ENCODE measurements at regions not wholly inside any gene's neighbourhood (a gene's known extent, or its start where the extent isn't known, plus 50 kb on each side); places are given as distances from the start of the nearest gene placed in this dataset.

DNA sequence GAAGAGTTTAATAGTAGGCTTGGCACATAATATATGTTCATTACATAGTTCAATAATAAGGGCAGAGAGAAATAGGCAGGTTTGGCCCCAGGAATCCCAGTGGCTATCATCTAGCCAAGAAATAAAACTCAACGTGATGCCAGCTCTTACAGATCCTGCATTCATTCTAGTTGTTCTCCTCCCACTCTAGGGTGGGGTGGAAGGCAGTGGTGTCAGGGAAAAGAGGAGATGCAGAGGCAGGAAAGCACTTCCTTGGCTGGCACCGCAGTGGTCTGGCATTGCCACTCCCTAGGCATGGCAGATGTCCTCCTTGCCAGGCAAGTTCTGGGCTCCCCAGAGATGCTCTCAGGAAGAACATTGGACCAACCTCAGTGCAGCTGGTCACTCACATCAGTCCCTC lies 383.6 kb downstream of the GRIN2B start:
- no peak overlapping the region for H3K4me3 ChIP-seq (replicated peaks; ENCODE audit: low read depth, low read length)
- H3K27me3 ChIP-seq (replicated peaks; ENCODE audit: control insufficient read depth, insufficient read depth, low read length), result no peaks in the 10 kb centered on the region; the same call in 1 of the 2 replicates
- H3K36me3 ChIP-seq (ENCODE audit: control insufficient read depth, insufficient read depth, low read length), result no peaks in the 10 kb centered on the region
- TF ChIP-seq, protein P1, sequence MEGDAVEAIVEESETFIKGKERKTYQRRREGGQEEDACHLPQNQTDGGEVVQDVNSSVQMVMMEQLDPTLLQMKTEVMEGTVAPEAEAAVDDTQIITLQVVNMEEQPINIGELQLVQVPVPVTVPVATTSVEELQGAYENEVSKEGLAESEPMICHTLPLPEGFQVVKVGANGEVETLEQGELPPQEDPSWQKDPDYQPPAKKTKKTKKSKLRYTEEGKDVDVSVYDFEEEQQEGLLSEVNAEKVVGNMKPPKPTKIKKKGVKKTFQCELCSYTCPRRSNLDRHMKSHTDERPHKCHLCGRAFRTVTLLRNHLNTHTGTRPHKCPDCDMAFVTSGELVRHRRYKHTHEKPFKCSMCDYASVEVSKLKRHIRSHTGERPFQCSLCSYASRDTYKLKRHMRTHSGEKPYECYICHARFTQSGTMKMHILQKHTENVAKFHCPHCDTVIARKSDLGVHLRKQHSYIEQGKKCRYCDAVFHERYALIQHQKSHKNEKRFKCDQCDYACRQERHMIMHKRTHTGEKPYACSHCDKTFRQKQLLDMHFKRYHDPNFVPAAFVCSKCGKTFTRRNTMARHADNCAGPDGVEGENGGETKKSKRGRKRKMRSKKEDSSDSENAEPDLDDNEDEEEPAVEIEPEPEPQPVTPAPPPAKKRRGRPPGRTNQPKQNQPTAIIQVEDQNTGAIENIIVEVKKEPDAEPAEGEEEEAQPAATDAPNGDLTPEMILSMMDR (IDR thresholded peaks at IDR 0.05; ENCODE audit: insufficient read depth, low read length, poor library complexity, severe bottlenecking), result no peak
- no peak for DNase-seq (ENCODE audit: extremely low read depth, insufficient read length)

DNA sequence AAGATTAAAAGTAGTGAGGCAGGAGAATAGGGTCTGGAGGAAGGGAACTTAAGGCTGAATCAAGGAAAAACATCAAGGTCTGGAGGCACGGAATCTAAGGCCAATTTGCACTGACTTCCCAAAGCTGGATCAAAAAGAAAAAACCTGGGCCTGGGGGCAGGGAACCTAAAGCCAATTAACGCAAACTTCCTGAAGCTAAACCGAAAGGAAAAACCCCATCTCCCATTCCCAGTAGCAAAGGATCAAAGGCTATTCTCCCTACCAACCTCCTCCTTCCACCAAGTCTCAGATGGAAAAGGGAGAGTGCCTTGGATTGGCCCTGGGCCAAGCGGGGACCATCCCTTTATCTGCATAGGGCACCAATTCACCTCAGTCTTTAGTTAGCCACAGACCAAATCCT lies 384.2 kb downstream of the GRIN2B start:
- TF ChIP-seq, protein P1 (IDR thresholded peaks at IDR 0.05; ENCODE audit: insufficient read depth, low read length, poor library complexity, severe bottlenecking), result no peak

DNA sequence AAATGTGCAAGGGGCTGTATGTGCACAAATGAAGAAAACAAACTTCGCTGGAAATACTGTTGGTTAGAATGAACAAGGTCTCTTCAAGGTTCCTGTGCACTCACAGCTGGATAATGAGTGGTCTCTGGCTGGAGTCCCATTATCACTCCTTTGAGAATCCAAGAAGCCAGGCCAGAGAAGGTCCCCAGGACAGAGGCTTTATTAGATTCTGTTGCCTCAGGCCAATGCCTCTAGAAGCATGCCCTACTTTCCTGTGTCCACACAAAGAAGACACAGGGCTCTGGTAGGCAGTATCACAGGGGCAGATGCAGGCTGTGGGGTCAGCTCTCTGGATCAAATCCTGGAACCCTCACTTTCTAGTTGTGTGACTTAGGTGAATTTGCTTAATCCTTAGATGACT lies 384.7 kb downstream of the GRIN2B start:
- H3K27me3 ChIP-seq (replicated peaks; ENCODE audit: control insufficient read depth, insufficient read depth, low read length), result no peaks in the 10 kb centered on the region; the same call in 1 of the 2 replicates
- no peak for DNase-seq (ENCODE audit: extremely low read depth, insufficient read length)
- TF ChIP-seq, protein P1 (IDR thresholded peaks at IDR 0.05; ENCODE audit: insufficient read depth, low read length, poor library complexity, severe bottlenecking), result no peak
- H3K36me3 ChIP-seq (ENCODE audit: control insufficient read depth, insufficient read depth, low read length), result no peaks in the 10 kb centered on the region
- H3K4me3 ChIP-seq (replicated peaks; ENCODE audit: low read depth, low read length), result no peak overlapping the region

More for the DNA sequence above, 384.2 kb downstream of the GRIN2B start:
- no peak overlapping the region for H3K4me3 ChIP-seq (replicated peaks; ENCODE audit: low read depth, low read length)
- H3K36me3 ChIP-seq (ENCODE audit: control insufficient read depth, insufficient read depth, low read length), result no peaks in the 10 kb centered on the region
- no peaks in the 10 kb centered on the region; the same call in 1 of the 2 replicates for H3K27me3 ChIP-seq (replicated peaks; ENCODE audit: control insufficient read depth, insufficient read depth, low read length)
- DNase-seq (ENCODE audit: extremely low read depth, insufficient read length), result no peak

DNA sequence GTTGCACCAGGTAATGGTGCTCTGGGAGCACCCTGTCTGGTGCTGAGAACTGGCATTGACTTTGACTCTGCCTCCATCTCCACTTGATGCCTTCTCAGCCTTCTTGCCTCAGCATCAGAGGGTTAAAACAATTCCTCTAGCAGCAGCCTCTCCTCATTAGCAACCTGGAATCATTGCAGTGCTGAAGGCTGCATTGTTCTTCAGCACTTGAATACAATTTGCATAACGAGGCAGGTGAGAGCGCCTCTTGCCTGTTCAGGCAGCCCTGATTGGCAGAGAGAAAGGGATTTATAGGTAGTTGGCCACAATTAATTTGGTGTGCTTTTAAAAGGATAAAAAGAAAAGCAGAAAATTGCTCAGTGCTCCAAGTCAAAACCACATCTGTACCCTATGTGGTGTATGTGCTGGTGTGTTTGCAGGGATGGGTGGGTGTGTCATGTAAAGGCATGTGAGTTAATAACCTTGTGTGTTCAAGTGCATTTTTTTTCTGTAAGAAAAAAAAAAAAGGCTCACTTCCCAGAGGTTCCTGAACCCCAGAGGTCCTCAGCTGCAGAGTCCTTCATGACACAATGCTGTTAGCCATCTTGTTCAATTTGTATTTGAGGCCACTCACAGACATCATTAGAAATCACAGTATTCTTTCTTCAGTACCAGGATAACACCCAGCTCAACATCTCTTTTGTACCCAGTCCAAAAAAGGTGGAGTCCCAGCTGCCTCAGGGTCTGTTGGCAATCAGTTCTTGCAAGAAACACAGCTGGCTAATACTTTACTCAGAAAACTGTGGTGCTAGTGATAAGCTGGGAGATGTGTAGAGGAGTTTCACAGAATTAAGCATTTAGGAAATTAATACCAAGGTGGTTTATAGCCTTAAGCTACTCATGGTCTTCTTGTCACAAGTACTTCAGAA lies 385.6 kb downstream of the GRIN2B start:
- TF ChIP-seq, protein P1 (IDR thresholded peaks at IDR 0.05; ENCODE audit: insufficient read depth, low read length, poor library complexity, severe bottlenecking), result no peak
- Histone ChIP-seq H3K36me3 (ENCODE audit: control insufficient read depth, insufficient read depth, low read length) (no peaks in the 10 kb centered on the region), H3K27me3 (replicated peaks; ENCODE audit: control insufficient read depth, insufficient read depth, low read length) (no peaks in the 10 kb centered on the region; the same call in 1 of the 2 replicates), H3K4me3 (replicated peaks; ENCODE audit: low read depth, low read length) (no peak overlapping the region)
- no peak for DNase-seq (ENCODE audit: extremely low read depth, insufficient read length)

DNA sequence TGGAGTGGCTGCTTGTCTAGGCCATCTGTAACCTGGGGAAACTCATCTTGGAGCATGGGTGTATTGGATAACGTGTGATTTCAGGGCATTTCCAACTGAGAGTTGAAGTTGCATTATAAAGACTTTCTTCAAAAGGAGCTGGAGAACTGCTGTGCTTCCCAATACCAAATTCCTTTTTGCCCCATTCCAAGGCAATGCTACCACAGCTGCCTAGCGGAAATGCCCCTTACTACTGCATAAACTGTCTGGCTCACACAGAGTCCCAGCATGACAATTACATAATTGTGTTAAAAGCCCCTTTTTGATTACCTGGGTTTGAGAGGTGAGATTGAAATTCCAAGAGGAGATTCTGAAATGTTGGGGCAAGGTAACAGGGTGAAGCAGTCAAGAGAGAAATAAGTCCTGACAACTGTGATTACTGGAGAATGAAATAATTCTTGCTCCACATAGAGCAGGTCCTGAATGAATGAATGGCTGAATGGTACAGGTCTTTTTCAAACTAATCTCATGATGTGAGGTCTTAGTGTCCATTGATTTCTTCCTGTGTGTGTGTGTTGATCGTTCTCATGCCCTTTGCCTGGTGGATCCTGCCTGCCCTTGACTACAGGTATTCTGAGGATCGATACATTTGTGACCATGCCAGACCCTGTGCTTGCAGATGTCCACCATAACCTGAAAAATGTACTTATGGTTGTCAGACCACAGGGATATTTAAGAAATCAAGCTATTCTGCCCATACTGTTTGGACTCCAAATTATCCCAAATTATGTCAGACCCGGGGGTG lies 386.5 kb downstream of the GRIN2B start:
- TF ChIP-seq, protein P1 (IDR thresholded peaks at IDR 0.05; ENCODE audit: insufficient read depth, low read length, poor library complexity, severe bottlenecking), result no peak
- Histone ChIP-seq H3K4me3 (replicated peaks; ENCODE audit: low read depth, low read length) (no peak overlapping the region), H3K36me3 (ENCODE audit: control insufficient read depth, insufficient read depth, low read length) (no peaks in the 10 kb centered on the region), H3K27me3 (replicated peaks; ENCODE audit: control insufficient read depth, insufficient read depth, low read length) (no peaks in the 10 kb centered on the region; the same call in 1 of the 2 replicates)
- no peak for DNase-seq (ENCODE audit: extremely low read depth, insufficient read length)

Data from GM06990 (cell line).